ENCODE measurements at regions not wholly inside any gene's neighbourhood (a gene's known extent, or its start where the extent isn't known, plus 50 kb on each side); places are given as distances from the start of the nearest gene placed in this dataset.

- no peaks in the 10 kb centered on the region for H3K4me1 ChIP-seq (ENCODE audit: insufficient read depth, low read length, severe bottlenecking)
- TF ChIP-seq EZH2 (IDR thresholded peaks at IDR 0.05; ENCODE audit: borderline replicate concordance, low read length) (no peak), CTCF (IDR thresholded peaks at IDR 0.05; ENCODE audit: low read length) (no peak)
- no peak overlapping the region for H2AFZ ChIP-seq (ENCODE audit: low read length)
- no peaks in the 10 kb centered on the region for H3K27me3 ChIP-seq (ENCODE audit: insufficient read depth, low read length)
- no peak overlapping the region for H3K27ac ChIP-seq (ENCODE audit: low read depth, low read length, poor library complexity, severe bottlenecking)
- no peaks in the 10 kb centered on the region for H3K9me3 ChIP-seq (ENCODE audit: low read length)
- H3K4me3 ChIP-seq (ENCODE audit: low read depth, low read length, poor library complexity, severe bottlenecking), result no peak overlapping the region
- no peak overlapping the region for H3K9ac ChIP-seq (ENCODE audit: low read length)
- no peaks in the 10 kb centered on the region for H3F3A ChIP-seq (ENCODE audit: insufficient read depth, low read length)
- no peaks in the 10 kb centered on the region for H4K20me1 ChIP-seq (ENCODE audit: insufficient read depth, low read length)
- no peak overlapping the region for H3K4me2 ChIP-seq (ENCODE audit: low read length)
- H3K79me2 ChIP-seq (ENCODE audit: insufficient read depth, low read length), result no peaks in the 10 kb centered on the region
- H3K36me3 ChIP-seq (ENCODE audit: insufficient read depth, low read length), result no peaks in the 10 kb centered on the region
- H3K9me2 ChIP-seq (ENCODE audit: low read depth, low read length), result no peaks in the 10 kb centered on the region
These were observed 187.7 kb downstream of the TNFSF18 start for GRCh38 chr1:172863031-172863430.

- H2AFZ ChIP-seq (ENCODE audit: low read length), result no peak overlapping the region
- no peaks in the 10 kb centered on the region for H4K20me1 ChIP-seq (ENCODE audit: insufficient read depth, low read length)
- no peaks in the 10 kb centered on the region for H3K9me3 ChIP-seq (ENCODE audit: low read length)
- no peaks in the 10 kb centered on the region for H3K9me2 ChIP-seq (ENCODE audit: low read depth, low read length)
- H3K9ac ChIP-seq (ENCODE audit: low read length), result no peak overlapping the region
- H3K4me2 ChIP-seq (ENCODE audit: low read length), result no peak overlapping the region
- no peak overlapping the region for H3K4me3 ChIP-seq (ENCODE audit: low read depth, low read length, poor library complexity, severe bottlenecking)
- H3F3A ChIP-seq (ENCODE audit: insufficient read depth, low read length), result no peaks in the 10 kb centered on the region
- H3K4me1 ChIP-seq (ENCODE audit: insufficient read depth, low read length, severe bottlenecking), result no peaks in the 10 kb centered on the region
- no peaks in the 10 kb centered on the region for H3K36me3 ChIP-seq (ENCODE audit: insufficient read depth, low read length)
- no peaks in the 10 kb centered on the region for H3K79me2 ChIP-seq (ENCODE audit: insufficient read depth, low read length)
- no peak for TF ChIP-seq EZH2 (IDR thresholded peaks at IDR 0.05; ENCODE audit: borderline replicate concordance, low read length)
- no peak for TF ChIP-seq CTCF (IDR thresholded peaks at IDR 0.05; ENCODE audit: low read length)
- H3K27ac ChIP-seq (ENCODE audit: low read depth, low read length, poor library complexity, severe bottlenecking), result no peak overlapping the region
- no peaks in the 10 kb centered on the region for H3K27me3 ChIP-seq (ENCODE audit: insufficient read depth, low read length)
These were observed 183.4 kb downstream of the TNFSF18 start for GRCh38 chr1:172867216-172867818.

GRCh38 chr1:172870901-172871606 is 179.7 kb downstream of the TNFSF18 start:
- Histone ChIP-seq H3K9me2 (ENCODE audit: low read depth, low read length) (no peaks in the 10 kb centered on the region), H2AFZ (ENCODE audit: low read length) (no peak overlapping the region), H3K9ac (ENCODE audit: low read length) (no peak overlapping the region), H3K36me3 (ENCODE audit: insufficient read depth, low read length) (no peaks in the 10 kb centered on the region), H3K79me2 (ENCODE audit: insufficient read depth, low read length) (no peaks in the 10 kb centered on the region), H3F3A (ENCODE audit: insufficient read depth, low read length) (no peaks in the 10 kb centered on the region), H3K4me1 (ENCODE audit: insufficient read depth, low read length, severe bottlenecking) (no peaks in the 10 kb centered on the region), H4K20me1 (ENCODE audit: insufficient read depth, low read length) (no peaks in the 10 kb centered on the region), H3K27ac (ENCODE audit: low read depth, low read length, poor library complexity, severe bottlenecking) (no peak overlapping the region), H3K4me3 (ENCODE audit: low read depth, low read length, poor library complexity, severe bottlenecking) (no peak overlapping the region), H3K9me3 (ENCODE audit: low read length) (no peaks in the 10 kb centered on the region), H3K27me3 (ENCODE audit: insufficient read depth, low read length) (no peaks in the 10 kb centered on the region), H3K4me2 (ENCODE audit: low read length) (no peak overlapping the region)
- TF ChIP-seq EZH2 (IDR thresholded peaks at IDR 0.05; ENCODE audit: borderline replicate concordance, low read length) (no peak), CTCF (IDR thresholded peaks at IDR 0.05; ENCODE audit: low read length) (no peak)
